GM21529 (cell line): ENCODE measurements at regions not wholly inside any gene's neighbourhood (a gene's known extent, or its start where the extent isn't known, plus 50 kb on each side); places are given as distances from the start of the nearest gene placed in this dataset.

ENCODE experiments used
- ATAC-seq: cut with Tn5 transposase; IDR thresholded peaks from one replicate; pipeline ENCODE4 v1.9.1; 2021; ENCODE audit not compliant: unreplicated experiment

DNA sequence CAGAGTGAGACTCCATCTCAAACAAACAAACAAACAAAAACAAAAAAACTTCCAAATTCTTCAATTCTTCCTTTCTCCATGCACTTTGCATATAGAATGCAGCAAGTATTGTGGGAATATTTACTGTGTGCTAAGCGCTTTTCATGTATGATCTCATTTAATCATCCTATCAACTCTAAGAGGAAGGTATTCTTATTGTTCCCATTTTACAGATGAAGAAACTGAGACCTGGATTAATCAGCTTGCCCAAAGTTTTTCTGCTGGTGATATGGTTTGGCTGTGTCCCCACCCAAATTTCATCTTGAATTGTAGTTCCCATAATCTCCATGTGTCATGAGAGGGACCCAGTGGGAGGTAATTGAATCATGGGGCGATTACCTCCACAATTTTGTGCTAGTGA is 56.6 kb upstream of the KCNG1 start:
- no peak for ATAC-seq

DNA sequence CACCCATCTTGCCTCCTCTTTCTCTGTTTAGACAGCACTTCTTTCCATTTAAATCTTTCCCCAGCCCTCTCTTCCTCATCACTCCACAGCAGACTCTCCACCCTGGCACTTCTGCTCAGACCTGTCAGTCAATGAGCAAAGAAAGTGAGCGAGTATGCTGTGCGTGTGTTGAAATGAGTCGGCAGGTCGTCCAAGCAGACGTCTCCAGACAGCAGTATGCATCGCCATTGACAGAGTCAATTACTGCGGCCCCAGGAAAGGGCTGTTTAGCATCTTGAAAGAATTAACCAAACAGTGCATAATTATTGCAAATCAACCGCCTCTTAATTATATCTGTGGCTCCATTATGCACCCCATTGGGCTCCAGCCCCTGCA is 54.8 kb upstream of the KCNG1 start:
- no peak for ATAC-seq

DNA sequence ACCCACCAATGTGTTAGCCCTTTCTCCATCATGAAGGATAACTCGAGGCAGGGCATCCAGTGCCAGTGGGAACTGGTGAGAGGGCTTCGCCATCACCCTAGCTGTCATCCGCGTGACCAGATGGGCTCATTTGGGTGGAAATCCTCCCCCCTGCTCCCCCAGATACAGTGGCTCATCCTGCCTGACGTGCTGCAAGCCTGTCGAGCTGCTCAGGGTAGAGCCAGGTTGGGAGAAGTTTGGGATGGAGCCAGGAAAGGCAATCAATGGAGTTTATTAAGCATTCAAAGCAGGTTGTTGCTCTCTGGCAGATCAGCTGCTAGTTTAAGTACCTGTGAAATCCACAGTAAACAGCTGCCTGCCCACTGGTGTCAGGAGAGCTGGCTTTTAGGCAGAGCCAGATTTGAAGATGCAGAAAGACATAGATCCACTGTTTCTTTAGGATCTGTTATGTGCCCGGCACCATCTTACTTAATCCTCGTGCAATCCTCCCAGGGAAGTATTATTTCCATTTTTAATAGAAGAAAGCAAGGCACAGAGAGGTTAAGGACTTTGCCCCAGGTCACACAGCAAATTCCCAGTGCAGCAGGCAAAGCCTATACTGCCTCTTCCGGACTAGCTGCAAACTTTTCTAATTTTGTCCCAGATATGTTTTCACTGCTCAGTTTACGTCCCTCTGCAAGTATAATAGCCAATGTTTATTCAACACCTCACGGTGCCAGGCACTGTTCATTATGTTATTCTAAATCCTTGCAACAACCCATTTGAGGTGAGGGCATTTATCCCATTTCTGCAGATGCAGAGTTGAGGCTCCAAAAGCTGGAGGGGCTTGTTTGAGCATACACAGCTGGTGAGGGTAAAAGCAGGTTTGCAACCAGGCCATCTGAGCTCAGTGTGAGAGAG is 54.1 kb upstream of the KCNG1 start:
- ATAC-seq, result no peak

DNA sequence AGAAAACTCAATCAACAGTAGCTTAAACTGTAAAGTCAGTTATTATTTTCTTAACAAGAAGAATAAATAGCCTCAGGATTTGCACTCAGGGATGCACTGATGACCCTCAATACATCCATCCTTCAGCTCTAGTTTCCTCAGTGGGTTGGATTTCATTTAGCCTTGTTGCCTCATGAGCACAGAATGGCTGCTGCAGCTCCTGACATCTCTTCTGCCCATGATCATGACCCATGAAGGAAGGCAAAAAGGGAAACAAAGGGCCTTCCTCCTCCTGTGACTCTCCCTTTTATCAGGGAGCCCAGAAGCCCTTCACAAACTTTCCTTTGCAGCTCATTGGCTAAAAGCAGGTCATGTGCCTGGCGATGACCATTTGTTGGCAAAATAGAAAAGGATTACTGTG is 51.2 kb upstream of the KCNG1 start:
- ATAC-seq, result no peak
